AG04449 (cell line): ENCODE measurements at regions not wholly inside any gene's neighbourhood (a gene's known extent, or its start where the extent isn't known, plus 50 kb on each side); places are given as distances from the start of the nearest gene placed in this dataset.

ENCODE experiments used
- CTCF ChIA-PET: fragments of 350-600 bp; formaldehyde crosslinking; extraction: SDS; loops from one replicate; lab custom pipeline; 2021; ENCODE audit warnings: antibody characterized with exemption; lab: Yijun Ruan, JAX
- POLR2A ChIA-PET: fragments of 400-600, 350-600 bp; formaldehyde crosslinking; extraction: SDS; loops from one replicate; lab custom pipeline; 2020; ENCODE audit warnings: antibody characterized with exemption, inconsistent platforms; lab: Yijun Ruan, JAX
- DNase-seq: peaks from one replicate; pipeline ENCODE4 v3.0.0-alpha.2; 2010; ENCODE audit warnings: low read depth, low spot score
- H3K4me3 ChIP-seq: 2 replicates; pipeline ENCODE4 v1.5.1; 2011; ENCODE audit warnings: low read depth, mild to moderate bottlenecking, control low read depth, low read length
- CTCF ChIP-seq: IDR thresholded peaks from one replicate; pipeline ENCODE4 v1.5.1; 2011; ENCODE audit warnings: mild to moderate bottlenecking, moderate library complexity, low read length, control low read depth, inconsistent platforms; ENCODE audit not compliant: insufficient read depth; ENCODE audit errors: missing control alignments

GRCh38 chr2:156818221-156818620 lies 382.0 kb downstream of the GPD2 start:
- H3K4me3 ChIP-seq = no peak overlapping the region
- no peak for DNase-seq
- TF ChIP-seq CTCF = no peak
- ChIA-PET CTCF (no interaction called here), POLR2A (no interaction called here)

GRCh38 chr2:156818944-156819343 lies 382.8 kb downstream of the GPD2 start:
- H3K4me3 ChIP-seq = no peak overlapping the region
- TF ChIP-seq CTCF = no peak
- no peak for DNase-seq
- ChIA-PET POLR2A (no interaction called here), CTCF (no interaction called here)

GRCh38 chr2:156826341-156826933 lies 390.3 kb downstream of the GPD2 start:
- POLR2A ChIA-PET = no interaction called here
- CTCF ChIA-PET = no interaction called here
- no peak for DNase-seq
- no peak for TF ChIP-seq CTCF
- no peak overlapping the region for H3K4me3 ChIP-seq

- ChIA-PET CTCF (interaction anchor here (0.6 kb wide), 1 partner anchor 226 kb away, joined by 4 read pairs; no protein-coding TSS in a partner anchor), POLR2A (no interaction called here)
- no peak overlapping the region for H3K4me3 ChIP-seq
- no peak for TF ChIP-seq CTCF
- no peak for DNase-seq
These were observed 398.3 kb downstream of the GPD2 start for GRCh38 chr2:156834431-156834830.

- ChIA-PET CTCF (no interaction called here), POLR2A (no interaction called here)
- no peak for DNase-seq
- no peak overlapping the region for H3K4me3 ChIP-seq
- TF ChIP-seq CTCF = no peak
These were observed 401.6 kb downstream of the GPD2 start for GRCh38 chr2:156837635-156838370.

GRCh38 chr2:156841321-156841720 lies 405.1 kb downstream of the GPD2 start:
- no peak overlapping the region for H3K4me3 ChIP-seq
- ChIA-PET POLR2A (no interaction called here), CTCF (no interaction called here)
- no peak for TF ChIP-seq CTCF
- no peak for DNase-seq
